D721Med (cell line): ENCODE measurements at regions not wholly inside any gene's neighbourhood (a gene's known extent, or its start where the extent isn't known, plus 50 kb on each side); places are given as distances from the start of the nearest gene placed in this dataset.

Experiments used
- DNase-seq: peaks from one replicate; pipeline ENCODE4 v3.0.0; 2011; ENCODE audit warnings: low spot score; ENCODE audit not compliant: insufficient read length
- FAIRE-seq: peaks from 2 replicates; lab custom pipeline; 2011; peaks lifted over from hg19 to GRCh38; lab: Jason Lieb, UNC
- CTCF ChIP-seq: IDR thresholded peaks from 2 replicates; pipeline ENCODE4 v1.5.1; 2012; ENCODE audit warnings: mild to moderate bottlenecking, control low read depth; ENCODE audit not compliant: insufficient read depth; ENCODE audit errors: missing control alignments

- DNase-seq, result no peak
- TF ChIP-seq CTCF, result no peak
- FAIRE-seq, result no peak
Measured at GRCh38 chr13:21771075-21771474, 100.2 kb downstream of the FGF9 start.

- FAIRE-seq, result no peak
- TF ChIP-seq CTCF, result no peak
- no peak for DNase-seq
Measured at GRCh38 chr13:21777166-21777565, 106.3 kb downstream of the FGF9 start.

- TF ChIP-seq CTCF, result no peak
- no peak for FAIRE-seq
- DNase-seq, result no peak
Measured at GRCh38 chr13:21777813-21778212, 106.9 kb downstream of the FGF9 start.

GRCh38 chr13:21782736-21783135 is 111.9 kb downstream of the FGF9 start:
- TF ChIP-seq CTCF, result no peak
- FAIRE-seq (no peak), DNase-seq (no peak)

GRCh38 chr13:21785990-21786389 is 115.1 kb downstream of the FGF9 start:
- FAIRE-seq, result no peak

GRCh38 chr13:21796066-21796465 is 125.2 kb downstream of the FGF9 start:
- TF ChIP-seq CTCF, result no peak
- no peak for FAIRE-seq
- no peak for DNase-seq

More at GRCh38 chr13:21785990-21786389, 115.1 kb downstream of the FGF9 start:
- no peak for TF ChIP-seq CTCF
- no peak for DNase-seq

GRCh38 chr13:21796775-21797514 is 126.1 kb downstream of the FGF9 start:
- no peak for TF ChIP-seq CTCF
- FAIRE-seq (no peak), DNase-seq (no peak)
